NCI-H82 treated with DMSO at 0.1 percent for 48 hours (cell line): ENCODE measurements at regions not wholly inside any gene's neighbourhood (a gene's known extent, or its start where the extent isn't known, plus 50 kb on each side); places are given as distances from the start of the nearest gene placed in this dataset.
"Not testable (repeated sequence)": the region's sequence is repeated elsewhere in the genome, so short reads cannot be mapped to it uniquely, and the experiment has no call there.

Source experiments
- DNase-seq: peaks from one replicate; lab custom pipeline; 2025; ENCODE audit not compliant: unreplicated experiment; lab: John Stamatoyannopoulos, UW

DNA sequence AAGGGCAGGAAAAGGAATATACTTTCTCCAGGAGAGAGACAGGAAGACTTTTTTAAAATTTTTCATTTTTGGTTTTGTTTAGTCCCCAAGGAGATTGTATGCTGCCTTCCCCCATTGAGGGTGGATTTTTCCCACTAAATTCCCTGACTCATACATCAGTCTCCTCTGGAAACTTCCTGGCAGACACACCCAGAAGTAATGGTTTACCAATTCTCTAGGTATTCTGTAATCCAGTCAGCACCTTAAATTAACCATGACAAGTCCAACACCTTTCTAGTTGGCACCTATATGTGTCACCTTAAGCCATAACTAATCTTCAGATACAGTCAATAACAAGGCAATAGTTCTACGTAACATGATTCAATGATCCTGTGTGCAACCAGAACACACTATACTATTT lies 373.6 kb upstream of the NPAP1 start:
- not testable (repeated sequence) for DNase-seq

DNA sequence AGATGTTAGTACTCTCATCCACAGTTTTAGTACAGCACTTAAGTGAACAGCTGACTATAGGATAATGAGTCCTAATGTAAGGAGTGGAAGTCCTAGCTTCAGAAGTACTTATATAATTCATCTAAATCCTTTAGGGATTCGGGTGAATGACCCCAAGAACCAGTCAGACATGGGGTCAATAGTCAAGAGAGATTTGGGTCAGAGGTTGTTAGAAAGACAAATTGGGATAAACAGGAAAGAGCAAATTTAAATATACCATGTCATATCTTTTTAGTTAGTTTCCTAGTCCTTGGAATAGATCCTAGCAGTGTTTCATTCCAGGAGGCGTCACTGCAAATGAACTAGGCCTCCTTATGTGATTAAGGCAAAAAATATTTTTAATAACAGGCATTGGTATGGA lies 370.8 kb upstream of the NPAP1 start:
- not testable (repeated sequence) for DNase-seq

DNA sequence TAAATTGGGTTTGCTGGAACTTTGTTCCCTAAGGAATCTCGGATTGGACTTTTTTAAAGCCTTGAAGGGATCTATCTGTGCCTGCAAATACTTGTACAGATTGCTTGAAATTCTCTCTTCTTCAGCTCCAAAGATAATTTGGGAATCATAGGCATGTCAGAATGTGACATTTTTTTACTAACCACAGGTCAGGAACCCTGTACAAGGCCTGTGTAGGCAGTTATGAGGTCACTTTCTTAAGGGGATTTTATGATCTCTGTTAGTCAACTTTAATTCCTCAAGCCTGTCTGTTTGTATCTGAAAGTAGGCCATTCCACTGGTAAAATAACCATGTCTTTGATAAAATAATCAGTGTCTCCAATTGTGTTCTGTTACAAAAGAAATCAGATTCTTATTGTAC lies 369.9 kb upstream of the NPAP1 start:
- DNase-seq = not testable (repeated sequence)

DNA sequence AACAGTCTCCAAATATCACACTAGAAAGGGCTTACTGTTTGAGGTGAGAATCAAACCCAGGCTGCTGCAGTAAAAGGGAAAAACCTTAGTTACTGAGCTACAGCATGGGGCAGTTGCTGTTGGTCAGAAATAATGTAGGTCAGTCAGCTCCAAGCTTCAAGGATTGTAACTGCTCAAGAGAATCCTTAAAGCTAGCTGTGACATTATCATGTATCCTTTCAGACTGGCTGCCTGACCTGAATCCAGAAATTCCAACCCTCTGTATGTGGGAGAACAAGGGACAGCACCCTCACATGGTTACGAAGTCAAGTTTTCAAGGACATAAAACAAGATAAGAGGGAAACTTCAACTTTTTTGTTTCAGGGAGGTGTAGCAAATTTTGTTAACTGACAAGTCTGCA lies 365.9 kb upstream of the NPAP1 start:
- not testable (repeated sequence) for DNase-seq

DNA sequence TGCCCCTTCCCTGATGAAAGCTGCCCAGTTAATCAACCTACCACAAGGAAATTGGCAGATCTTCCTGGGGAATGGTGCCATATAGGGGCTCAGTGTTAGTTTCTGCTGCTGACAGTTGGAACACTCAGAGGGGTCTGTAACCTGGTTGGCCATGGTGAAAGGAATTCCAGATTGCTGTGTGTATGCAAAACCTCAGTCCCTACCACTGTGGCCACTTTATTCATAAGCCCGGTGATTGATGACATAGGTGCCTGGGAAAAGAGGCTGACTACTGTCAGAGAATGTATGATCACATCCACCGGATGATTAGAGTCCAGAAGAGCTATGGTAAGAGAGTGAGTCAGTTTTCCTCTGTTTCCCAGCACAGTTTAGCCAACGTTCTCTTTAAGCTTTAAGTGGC lies 363.9 kb upstream of the NPAP1 start:
- DNase-seq = not testable (repeated sequence)

DNA sequence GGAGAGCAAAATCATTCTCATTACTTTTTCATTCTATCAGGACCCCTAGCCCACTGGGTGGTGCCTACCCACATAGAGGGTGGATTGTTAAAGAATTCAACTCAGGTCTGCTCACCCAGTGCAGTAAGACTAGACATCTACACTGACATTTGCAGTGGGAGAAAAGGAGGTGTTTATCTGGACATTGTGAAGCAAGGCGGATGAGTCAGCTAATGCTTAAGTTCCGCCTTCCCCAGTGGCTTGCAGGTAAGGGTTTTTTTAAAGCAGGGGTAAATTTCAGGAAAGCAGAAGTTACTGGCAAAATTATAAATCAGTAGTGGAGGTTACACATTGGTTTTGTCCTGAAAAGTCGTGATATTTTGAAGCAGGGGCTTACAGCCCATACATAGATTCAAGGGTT lies 359.2 kb upstream of the NPAP1 start:
- DNase-seq = not testable (repeated sequence)

DNA sequence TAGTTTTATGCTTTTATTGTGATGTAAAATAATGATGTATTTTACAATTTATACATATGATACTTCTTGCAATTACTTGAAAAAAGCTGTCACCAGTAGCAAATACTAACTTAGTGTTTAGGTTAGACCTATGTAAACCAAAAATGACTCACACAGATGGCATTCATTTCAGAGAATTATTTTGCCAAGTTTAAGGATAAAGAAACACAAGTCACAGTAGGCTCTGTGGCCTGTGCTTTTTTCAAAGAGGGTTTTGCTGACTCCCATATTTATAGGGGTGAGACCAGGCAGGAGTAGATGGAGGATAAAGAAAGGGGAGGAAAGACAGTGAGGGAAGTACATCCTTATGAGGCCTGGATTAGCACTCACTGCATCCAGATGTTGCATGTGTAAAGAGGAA lies 356.6 kb upstream of the NPAP1 start:
- no peak for DNase-seq

DNA sequence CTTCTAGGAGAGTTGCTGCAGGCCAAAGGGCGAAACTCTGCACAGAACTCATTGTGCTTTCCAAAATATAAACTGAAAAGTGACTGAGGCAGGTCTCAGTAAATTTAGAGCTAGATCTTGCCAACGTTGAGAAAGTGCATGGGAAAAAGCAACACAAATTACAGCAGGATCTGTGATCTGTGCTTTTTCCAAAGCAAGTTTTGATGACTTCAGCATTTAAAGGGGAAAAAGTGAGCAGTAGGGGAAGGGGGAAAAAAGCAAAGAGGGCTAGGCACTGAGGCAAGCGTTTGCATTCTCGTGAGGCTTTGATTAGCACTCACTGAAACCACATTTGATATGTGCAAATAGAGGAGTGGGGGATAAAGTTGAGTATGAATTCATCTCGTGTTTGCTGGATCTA lies 351.5 kb upstream of the NPAP1 start:
- DNase-seq = not testable (repeated sequence)

DNA sequence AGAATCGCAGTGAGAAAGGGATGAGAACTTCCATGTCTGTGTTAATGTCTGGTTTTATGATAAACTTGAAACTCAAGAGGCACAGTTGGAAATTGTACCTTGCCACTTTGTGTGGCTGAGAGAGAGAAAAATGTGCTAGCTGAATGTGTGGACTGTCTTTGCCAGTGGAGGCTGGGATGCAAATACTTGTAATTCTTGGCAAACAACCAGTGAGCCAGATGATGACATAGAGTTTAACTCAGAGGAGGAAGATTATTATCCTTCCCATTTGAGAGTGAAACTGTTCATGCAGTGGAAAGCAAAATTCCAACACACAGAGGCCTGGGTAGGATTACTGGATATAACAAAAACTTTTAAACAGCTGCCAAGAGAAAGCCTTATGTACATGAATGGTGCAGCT lies 349.1 kb upstream of the NPAP1 start:
- DNase-seq = not testable (repeated sequence)

DNA sequence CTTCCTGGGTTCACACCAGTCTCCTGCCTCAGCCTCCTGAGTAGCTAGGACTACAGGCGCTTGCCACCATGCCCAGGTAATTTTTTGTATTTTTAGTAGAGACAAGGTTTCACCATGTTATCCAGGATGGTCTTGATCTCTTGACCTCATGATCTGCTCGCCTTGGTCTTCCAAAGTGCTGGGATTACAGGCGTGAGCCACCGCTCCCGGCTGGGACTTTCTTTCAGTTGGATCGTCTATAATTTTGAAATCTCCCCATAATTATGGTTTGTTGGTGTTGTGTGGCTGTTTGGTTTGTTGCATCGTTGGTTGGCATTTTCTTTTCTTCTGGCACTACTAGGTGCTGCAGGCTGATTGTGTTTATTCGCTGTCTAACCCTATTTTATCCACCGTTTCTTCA lies 343.6 kb upstream of the NPAP1 start:
- not testable (repeated sequence) for DNase-seq

DNA sequence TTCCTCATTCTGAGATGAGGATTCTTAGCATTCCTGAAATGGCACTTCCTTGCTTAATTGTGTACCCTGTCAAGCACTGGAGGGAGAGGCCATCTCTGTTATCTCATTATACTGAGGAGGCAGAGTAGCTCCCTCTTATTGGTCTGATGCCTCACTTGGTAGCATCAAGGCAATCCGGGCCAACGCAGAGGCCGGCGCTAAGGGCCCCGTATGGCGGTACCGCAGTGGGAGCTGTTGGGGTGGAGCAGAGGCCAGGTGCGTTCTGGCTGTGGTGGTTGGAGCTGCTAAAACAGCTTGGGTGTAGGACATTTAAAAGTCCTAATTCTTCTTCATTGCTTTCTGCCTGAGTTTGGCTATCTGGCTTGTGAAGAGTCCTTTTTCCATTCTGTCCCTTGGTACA lies 333.7 kb upstream of the NPAP1 start:
- not testable (repeated sequence) for DNase-seq

DNA sequence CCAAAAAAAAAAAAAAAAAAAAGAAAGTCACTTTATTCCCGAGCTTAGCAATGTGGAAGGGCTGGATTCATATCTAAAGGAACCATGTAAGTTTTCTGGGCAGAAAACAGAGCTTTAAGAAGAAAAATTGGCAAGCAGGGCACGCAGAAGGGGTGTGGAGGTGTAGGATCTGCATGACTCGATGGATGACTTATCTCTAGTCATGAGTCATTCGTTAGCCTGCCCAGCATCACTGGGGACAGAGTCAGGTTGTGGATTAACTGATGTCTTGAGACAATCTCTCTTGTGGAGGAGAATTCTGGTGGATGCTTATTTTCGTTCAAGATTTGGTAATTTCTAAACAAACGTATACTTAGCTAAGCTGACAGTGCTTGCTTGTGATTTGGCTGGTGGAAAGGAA lies 322.8 kb upstream of the NPAP1 start:
- DNase-seq = not testable (repeated sequence)

DNA sequence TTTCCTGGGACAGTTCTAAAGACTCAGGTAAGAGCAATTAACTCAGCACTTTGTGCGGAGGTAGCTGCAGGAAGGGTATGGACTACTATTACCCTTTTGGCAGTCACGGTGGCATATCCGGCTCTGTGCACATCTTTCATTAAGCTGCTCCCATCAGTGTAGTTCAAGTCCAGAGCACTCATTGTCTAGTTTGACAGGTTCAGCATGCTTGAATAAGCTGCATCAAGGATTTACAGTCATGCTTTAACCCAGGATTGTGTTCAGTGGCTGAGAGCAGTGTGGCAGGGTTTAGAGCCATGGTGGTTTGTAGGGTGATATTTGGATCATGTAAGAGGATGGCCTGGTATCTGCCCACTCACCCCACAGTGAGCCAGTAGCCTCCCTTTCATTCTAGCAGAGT lies 294.5 kb upstream of the NPAP1 start:
- DNase-seq = not testable (repeated sequence)

DNA sequence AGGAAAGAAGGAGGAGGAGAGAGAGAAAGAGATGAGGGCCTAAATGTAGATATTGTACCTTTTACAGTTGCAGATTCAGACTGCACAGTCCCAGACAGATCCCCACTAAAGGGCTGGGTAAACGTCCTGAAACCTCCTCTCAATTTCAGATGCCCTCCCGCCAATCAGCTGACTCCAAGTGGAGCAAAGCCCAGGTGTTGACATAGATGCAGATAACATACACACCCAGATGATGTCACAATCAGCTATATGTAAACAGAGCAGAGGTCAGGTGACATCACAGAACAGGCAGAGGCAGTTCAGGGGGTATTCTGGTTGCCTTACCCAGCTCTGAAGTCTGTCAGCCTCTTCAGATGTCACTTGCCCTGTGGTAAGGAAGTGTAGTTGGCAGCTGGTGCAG lies 290.3 kb upstream of the NPAP1 start:
- not testable (repeated sequence) for DNase-seq

DNA sequence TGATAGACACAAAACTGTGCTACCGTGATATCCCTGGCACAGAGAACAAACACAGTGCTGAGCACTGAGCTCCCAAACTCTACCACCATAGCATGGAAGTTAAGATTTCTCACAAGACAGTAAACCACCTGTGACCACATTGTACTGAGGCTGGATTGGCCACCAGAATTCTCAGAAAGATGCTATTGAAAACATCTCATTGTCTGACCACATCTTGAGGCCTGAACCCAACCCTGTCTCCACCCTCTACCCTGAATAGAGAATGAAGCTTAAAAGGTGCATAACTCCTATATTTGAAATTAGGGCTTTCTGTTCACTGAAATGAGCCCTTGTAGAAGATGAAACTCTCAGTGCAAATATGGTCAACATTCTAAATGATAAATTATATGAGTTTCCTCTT lies 281.3 kb upstream of the NPAP1 start:
- DNase-seq = no peak

DNA sequence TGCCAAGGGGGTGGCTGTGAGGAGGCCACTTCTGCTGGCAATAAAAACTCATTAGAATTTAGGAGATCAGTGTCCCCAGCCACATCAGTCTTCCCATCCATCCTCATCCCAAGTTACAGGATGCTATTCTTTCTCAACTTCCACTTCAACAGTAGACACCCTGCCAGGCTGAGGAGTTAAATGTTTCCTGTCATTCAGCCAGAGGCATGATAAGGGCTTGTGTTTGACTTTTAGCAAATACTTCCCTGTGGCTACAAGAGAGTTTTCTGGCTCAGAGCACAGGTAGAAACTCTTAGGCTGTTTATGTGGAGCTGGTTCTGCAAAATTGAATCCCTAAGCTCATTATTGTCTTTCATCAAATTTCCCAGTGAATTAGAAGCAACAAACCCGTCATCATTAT lies 262.9 kb upstream of the NPAP1 start:
- not testable (repeated sequence) for DNase-seq

DNA sequence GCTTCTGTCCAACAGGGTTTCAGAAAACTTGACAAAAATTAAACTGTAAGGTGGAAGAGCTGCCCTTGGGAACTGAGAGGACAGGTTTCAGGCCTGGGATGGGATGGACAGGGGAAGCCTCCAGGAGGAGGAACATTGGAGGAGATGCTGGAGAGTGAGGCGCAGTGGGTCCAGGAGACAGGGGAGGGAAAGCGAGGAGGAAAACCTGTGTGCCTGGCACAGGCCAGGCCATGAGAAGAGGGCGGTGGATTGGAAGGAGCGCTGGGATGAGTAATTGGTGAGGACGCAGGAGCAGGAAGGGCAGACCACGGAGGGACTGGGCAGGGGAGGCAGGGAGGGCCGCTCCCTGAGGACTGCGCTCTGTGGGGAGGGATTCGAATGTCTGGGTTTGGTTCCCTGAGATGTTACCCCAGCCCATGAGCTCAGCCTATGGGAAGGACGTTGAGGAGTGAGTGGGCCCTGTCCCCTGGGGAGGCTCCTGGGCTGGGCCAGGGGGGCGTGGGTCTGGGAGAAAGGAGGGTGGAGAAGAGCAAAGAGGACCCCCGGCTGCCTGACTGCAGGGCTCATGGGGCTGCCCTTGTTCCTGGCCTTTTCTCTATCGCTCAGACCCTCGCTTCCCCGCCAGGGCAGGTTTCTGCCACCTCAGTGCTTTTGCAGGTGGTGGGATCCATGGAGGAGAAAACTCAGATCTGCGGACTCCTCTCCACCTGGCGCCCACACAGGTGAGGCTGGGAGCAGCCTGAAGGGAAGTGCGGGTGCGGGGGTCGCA lies 249.1 kb upstream of the NPAP1 start:
- DNase-seq = not testable (repeated sequence)

DNA sequence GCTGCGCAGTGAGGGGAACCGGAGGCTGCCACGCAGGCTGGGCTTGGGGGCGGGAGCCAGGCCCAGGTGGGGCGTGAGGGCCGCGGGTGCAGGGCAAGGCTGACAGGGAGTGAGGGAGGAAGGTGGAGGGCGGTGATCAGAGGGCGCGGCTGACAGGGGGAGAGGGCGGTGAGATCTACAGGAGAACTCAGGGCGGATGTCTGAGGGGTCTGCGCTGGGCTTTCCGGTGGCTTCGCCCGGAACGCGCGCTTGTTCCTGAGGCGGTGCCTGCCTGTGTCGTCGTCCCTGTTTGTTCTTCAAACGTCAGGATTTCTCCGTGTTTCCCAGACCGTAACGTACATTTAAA lies 248.5 kb upstream of the NPAP1 start:
- DNase-seq = not testable (repeated sequence)

DNA sequence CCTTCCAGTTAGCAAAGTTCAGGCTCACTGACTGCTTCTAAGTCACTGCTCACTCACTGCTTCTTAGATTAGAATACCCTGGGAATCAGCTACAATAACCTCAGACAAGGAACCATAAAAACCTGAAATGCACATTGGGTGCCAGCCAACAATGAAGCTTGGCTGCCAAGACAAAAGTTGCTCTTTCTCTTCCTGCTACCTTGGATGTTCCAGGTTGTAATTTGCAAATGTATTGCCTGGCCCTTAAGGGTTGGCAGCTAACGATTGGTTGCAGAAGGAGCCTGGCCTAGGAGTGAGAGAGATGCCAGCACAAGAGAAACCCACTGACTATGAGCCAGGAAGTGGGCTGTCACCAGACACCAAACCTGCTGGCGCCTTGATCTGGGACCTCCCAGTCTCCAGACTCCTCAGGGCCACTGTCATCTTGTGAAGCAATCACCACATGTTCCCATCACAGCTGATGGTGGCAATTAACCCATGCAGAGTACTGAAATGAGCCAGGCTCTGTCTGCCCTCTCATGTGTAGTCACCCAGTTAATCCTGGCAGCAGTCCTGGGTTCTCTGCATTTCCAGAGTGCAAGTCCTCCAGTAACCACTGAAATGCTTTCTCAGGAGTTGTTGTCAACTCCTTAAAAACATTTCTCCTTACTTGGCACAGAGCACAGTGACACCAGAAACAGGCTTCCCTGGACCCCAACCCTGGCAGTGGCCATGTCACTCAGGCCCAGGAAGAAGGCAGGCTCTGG lies 240.3 kb upstream of the NPAP1 start:
- not testable (repeated sequence) for DNase-seq

DNA sequence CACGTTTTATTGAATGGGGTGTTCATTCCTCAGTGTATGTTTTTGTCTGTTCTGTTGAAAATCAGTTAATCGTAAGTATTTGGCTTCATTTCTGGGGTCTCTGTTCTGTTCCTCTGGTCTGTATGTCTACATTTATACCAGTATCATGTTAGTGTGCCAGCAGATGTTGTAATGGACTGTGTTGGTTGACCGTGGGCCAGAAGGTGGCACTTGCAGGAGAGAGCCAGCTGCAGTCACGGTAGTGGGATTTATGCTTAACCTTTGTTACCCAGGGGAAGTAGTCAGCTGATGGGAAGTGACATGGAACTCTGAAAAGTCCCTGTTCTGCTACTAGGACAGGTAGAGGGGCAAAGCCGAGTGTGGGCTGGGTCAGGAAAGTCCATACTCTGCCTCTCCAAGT lies 238.3 kb upstream of the NPAP1 start:
- not testable (repeated sequence) for DNase-seq

DNA sequence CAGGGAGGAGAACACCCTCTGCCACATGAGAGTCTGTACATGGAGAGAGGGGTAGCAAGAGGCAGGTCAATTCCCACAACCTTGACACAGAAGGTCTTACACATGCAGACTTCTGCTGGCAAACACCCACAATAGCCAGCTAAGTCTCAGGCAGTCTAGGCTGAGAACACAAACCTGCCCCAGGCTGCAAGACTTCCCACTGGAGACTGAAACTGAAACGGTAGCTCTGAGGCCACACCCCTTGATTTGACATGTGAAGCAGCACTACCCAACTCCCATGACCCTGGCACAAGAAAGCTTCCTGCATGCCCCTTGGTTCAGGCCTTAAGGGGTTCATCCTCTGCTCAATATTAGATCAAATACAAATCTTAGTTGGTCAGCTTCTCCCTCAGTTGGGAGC lies 237.8 kb upstream of the NPAP1 start:
- not testable (repeated sequence) for DNase-seq
